Activated naive CD4-positive, alpha-beta T cell treated with anti-CD3 and anti-CD28 coated beads, Interleukin-2, amount 10 ng/mL, durations not matched to agents 7 days and 5 days (primary cell): ENCODE measurements at regions not wholly inside any gene's neighbourhood (a gene's known extent, or its start where the extent isn't known, plus 50 kb on each side); places are given as distances from the start of the nearest gene placed in this dataset.

Experiments used
- CTCF ChIA-PET: fragments of 350-600 bp; sonication (Branson Sonifier 250); formaldehyde crosslinking; loops from one replicate; lab custom pipeline; 2021; ENCODE audit warnings: antibody characterized with exemption; lab: Charles Lee
- DNase-seq: peaks from one replicate; pipeline ENCODE4 v3.0.0-alpha.2; 2020
- H3K27ac Mint-ChIP-seq: one replicate; pipeline ENCODE4 v1.8.0; 2021; ENCODE audit warnings: mild to moderate bottlenecking, moderate library complexity, mixed read lengths
- H3K27me3 Mint-ChIP-seq: one replicate; pipeline ENCODE4 v1.8.0; 2021; ENCODE audit warnings: mild to moderate bottlenecking, mixed read lengths
- H3K36me3 Mint-ChIP-seq: one replicate; pipeline ENCODE4 v1.8.0; 2021; ENCODE audit warnings: mixed read lengths
- H3K4me1 Mint-ChIP-seq: one replicate; pipeline ENCODE4 v1.8.0; 2021; ENCODE audit warnings: mixed read lengths
- H3K4me3 Mint-ChIP-seq: one replicate; pipeline ENCODE4 v1.8.0; 2021; ENCODE audit warnings: mild to moderate bottlenecking, moderate library complexity, mixed read lengths
- H3K9me3 Mint-ChIP-seq: one replicate; pipeline ENCODE4 v1.8.0; 2021; ENCODE audit warnings: mixed read lengths

DNA sequence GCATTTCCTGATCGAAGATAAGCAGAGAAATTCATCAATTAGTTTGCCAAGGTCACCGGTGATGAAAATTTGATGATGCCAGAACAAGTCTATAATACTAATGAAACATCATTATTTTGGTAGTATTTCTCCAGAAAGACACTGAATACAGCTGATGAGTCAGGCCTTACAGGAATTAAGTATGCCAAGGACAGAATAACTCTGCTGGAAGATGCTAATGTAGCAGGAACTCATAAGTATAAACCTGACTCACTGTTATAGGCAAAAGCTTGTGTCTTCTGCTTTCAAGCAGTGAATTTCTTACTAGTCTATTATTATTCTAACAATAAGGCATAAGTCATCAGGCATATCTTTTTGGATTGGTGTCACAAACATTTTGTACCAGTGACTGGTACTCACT is 1825.1 kb upstream of the IGFBP7 start:
- no peak overlapping the region for H3K27ac Mint-ChIP-seq
- no peak overlapping the region for H3K4me3 Mint-ChIP-seq
- CTCF ChIA-PET, result no interaction called here
- H3K9me3 Mint-ChIP-seq, result peaks cover 9% of the 10 kb centered on the region
- H3K27me3 Mint-ChIP-seq, result no peaks in the 10 kb centered on the region
- H3K4me1 Mint-ChIP-seq, result no peaks in the 10 kb centered on the region
- DNase-seq, result no peak
- H3K36me3 Mint-ChIP-seq, result no peaks in the 10 kb centered on the region

DNA sequence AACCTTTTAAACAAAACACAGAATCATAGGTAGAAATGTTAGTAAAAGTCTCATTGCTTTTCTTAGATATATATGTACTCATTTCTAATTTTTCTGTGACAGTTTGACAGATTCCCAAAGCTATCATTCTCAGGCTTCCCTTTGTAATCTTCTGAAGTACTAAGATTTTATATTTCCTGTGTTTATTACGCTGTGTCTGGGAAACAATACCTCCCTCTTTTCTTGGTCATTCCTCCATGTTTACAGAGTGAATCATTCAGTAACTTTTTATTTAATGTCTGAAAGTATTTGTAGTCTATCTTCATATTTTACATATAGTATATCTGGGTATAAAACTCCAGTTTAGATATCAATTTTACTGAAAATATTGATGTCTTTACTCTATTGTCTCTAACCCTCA is 1826.3 kb upstream of the IGFBP7 start:
- Mint-ChIP-seq H3K36me3 (no peaks in the 10 kb centered on the region), H3K27me3 (no peaks in the 10 kb centered on the region)

DNA sequence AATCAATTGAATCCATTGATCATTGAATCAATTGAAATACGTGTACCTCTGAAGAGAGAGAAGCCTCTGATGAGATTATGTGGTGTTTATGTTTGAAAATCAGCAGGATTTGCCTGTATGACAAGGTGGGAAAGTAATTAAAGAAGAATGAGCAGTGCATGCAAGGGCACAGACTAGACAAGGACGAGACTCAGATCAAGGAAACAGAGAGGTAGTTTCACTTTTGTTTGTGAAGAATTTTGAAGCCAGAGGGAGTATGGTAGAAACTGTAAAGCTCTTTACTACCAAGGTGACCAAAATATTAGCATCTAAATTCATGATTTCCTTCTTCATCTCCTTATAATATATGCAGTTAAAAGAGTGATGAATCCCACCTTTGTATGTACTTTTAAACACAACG is 1830.0 kb upstream of the IGFBP7 start:
- H3K36me3 Mint-ChIP-seq, result no peaks in the 10 kb centered on the region
- CTCF ChIA-PET, result no interaction called here
- H3K4me1 Mint-ChIP-seq, result no peaks in the 10 kb centered on the region
- no peak overlapping the region for H3K4me3 Mint-ChIP-seq
- no peaks in the 10 kb centered on the region for H3K27me3 Mint-ChIP-seq
- no peak overlapping the region for H3K27ac Mint-ChIP-seq
- H3K9me3 Mint-ChIP-seq, result peaks cover 10% of the 10 kb centered on the region
- DNase-seq, result no peak

More for the DNA sequence above, 1826.3 kb upstream of the IGFBP7 start:
- Mint-ChIP-seq H3K9me3 (peaks cover 7% of the 10 kb centered on the region), H3K4me3 (no peak overlapping the region), H3K27ac (no peak overlapping the region), H3K4me1 (no peaks in the 10 kb centered on the region)
- no peak for DNase-seq
- CTCF ChIA-PET, result no interaction called here

GRCh38 chr4:58941286-58941685 is 1831.1 kb upstream of the IGFBP7 start:
- Mint-ChIP-seq H3K27me3 (no peaks in the 10 kb centered on the region), H3K4me1 (no peaks in the 10 kb centered on the region), H3K4me3 (no peak overlapping the region), H3K27ac (no peak overlapping the region), H3K36me3 (no peaks in the 10 kb centered on the region), H3K9me3 (peaks cover 12% of the 10 kb centered on the region)
- no peak for DNase-seq
- CTCF ChIA-PET, result no interaction called here

GRCh38 chr4:58953575-58953974 is 1843.4 kb upstream of the IGFBP7 start:
- Mint-ChIP-seq H3K4me1 (no peaks in the 10 kb centered on the region), H3K27ac (no peak overlapping the region), H3K27me3 (no peaks in the 10 kb centered on the region), H3K36me3 (no peaks in the 10 kb centered on the region), H3K9me3 (peaks cover 5% of the 10 kb centered on the region), H3K4me3 (no peak overlapping the region)
- CTCF ChIA-PET, result no interaction called here
- no peak for DNase-seq

DNA sequence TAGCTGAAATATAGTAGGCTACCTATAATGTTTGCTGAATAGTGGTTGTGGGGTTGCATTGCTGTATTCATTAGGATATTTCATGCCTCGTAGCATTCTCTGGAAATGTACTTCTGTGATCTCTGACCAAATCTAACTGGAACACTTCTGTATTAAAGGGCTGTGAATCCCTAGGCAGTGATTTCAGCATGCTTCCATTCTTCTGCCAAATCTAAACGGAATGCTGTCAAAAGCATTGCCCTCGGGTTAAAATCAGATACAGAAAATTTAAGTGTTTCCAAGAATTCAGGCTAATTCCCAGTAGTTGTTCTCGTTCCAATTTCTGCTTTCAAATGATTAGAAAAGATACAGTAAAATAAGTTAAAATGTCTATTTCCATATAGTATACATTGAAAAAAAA is 1847.5 kb upstream of the IGFBP7 start:
- Mint-ChIP-seq H3K9me3 (peaks cover 3% of the 10 kb centered on the region), H3K27ac (no peak overlapping the region), H3K27me3 (no peaks in the 10 kb centered on the region), H3K4me3 (no peak overlapping the region), H3K36me3 (no peaks in the 10 kb centered on the region), H3K4me1 (no peaks in the 10 kb centered on the region)
- no peak for DNase-seq
- CTCF ChIA-PET, result no interaction called here

- CTCF ChIA-PET, result no interaction called here
- no peak for DNase-seq
- no peaks in the 10 kb centered on the region for H3K36me3 Mint-ChIP-seq
- H3K27ac Mint-ChIP-seq, result no peak overlapping the region
- H3K4me3 Mint-ChIP-seq, result no peak overlapping the region
- H3K27me3 Mint-ChIP-seq, result no peaks in the 10 kb centered on the region
- no peaks in the 10 kb centered on the region for H3K4me1 Mint-ChIP-seq
- peaks cover 3% of the 10 kb centered on the region for H3K9me3 Mint-ChIP-seq
Measured at GRCh38 chr4:58961283-58961682, 1851.1 kb upstream of the IGFBP7 start.

DNA sequence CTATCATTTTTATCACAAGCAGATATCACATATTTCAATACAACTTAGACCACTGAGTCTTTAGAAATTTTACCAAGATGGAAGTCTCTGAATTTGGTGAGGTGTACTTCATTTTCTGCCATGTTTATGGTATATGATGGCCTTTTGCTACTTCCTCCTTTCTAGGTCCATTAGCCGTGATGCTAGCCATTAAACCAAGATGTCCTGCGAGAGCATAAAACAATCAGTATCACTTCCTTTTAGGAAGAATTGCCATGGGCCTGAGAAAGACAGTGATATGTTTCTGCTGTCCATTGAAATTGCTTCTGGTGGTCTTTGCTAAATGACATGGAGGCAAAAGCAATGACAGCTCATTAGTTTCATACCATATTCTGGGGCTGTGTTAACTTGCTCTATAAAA is 1851.7 kb upstream of the IGFBP7 start:
- Mint-ChIP-seq H3K27ac (no peak overlapping the region), H3K27me3 (no peaks in the 10 kb centered on the region), H3K4me1 (no peaks in the 10 kb centered on the region), H3K36me3 (no peaks in the 10 kb centered on the region), H3K4me3 (no peak overlapping the region), H3K9me3 (peaks cover 3% of the 10 kb centered on the region)
- CTCF ChIA-PET, result no interaction called here
- no peak for DNase-seq

DNA sequence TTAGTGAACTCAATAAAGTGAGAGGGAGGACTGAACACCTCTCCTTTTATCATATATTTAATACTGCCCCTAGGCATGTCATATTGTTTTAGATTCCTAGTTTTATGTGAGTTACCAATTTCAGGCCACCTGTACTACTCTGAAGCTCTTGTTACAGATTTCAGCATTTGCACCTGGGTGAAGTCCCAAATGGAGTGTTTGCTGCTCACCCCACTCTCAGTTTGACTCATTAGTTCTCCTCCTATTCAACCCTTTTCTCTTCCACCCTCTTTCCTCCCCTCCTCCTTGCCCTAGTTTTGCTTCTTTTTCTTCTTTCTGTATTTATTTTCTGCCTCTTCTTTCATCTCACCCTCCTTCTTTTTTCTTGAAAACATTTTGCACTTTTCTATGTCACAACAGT is 1852.2 kb upstream of the IGFBP7 start:
- H3K9me3 Mint-ChIP-seq, result peaks cover 3% of the 10 kb centered on the region
- CTCF ChIA-PET, result no interaction called here
- DNase-seq, result no peak
- no peak overlapping the region for H3K27ac Mint-ChIP-seq
- H3K36me3 Mint-ChIP-seq, result no peaks in the 10 kb centered on the region
- no peak overlapping the region for H3K4me3 Mint-ChIP-seq
- H3K4me1 Mint-ChIP-seq, result no peaks in the 10 kb centered on the region
- no peaks in the 10 kb centered on the region for H3K27me3 Mint-ChIP-seq

DNA sequence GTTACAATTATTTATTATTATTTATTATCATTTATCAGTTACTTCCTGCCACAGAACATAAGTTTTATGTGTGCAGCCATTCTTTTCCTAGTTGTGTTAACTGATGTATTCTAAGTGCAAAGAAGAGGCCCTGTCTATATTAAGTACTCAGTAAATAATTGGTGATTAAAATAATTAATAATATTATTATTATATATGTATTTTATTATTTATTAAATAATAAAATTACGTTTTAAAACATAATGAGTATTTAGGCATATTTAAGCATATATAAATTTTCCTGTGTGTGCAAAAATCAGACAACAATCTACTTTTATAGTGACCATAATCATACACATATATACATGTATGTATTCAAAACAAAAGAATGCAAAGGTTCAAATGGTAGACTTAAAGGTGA is 1871.6 kb upstream of the IGFBP7 start:
- Mint-ChIP-seq H3K27ac (no peak overlapping the region), H3K9me3 (peaks cover 2% of the 10 kb centered on the region)
- CTCF ChIA-PET, result no interaction called here

DNA sequence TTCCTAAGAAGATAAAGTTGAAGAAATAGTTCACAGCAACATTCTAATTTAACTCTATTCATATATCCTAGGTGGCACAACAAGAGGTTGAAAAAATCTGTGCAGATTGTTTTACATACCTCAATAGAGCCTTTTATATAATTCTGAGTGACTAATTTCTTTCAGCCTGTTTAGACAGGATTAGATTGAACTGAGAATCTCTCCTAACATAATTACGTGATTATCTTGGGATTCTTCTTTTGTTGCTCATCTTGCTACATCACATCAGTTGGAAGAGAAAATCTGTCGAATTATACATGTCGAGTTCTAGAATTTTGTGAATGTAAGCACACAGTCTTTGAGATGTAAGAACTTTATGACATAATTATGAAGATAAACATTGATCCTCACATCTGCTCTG is 1873.7 kb upstream of the IGFBP7 start:
- Mint-ChIP-seq H3K27me3 (no peaks in the 10 kb centered on the region), H3K27ac (no peak overlapping the region), H3K36me3 (no peaks in the 10 kb centered on the region), H3K9me3 (peaks cover 2% of the 10 kb centered on the region), H3K4me1 (no peaks in the 10 kb centered on the region), H3K4me3 (no peak overlapping the region)
- CTCF ChIA-PET, result no interaction called here
- no peak for DNase-seq

More for the DNA sequence above, 1871.6 kb upstream of the IGFBP7 start:
- no peak for DNase-seq
- Mint-ChIP-seq H3K36me3 (no peaks in the 10 kb centered on the region), H3K4me3 (no peak overlapping the region), H3K27me3 (no peaks in the 10 kb centered on the region), H3K4me1 (no peaks in the 10 kb centered on the region)

GRCh38 chr4:59002148-59002547 is 1892.0 kb upstream of the IGFBP7 start:
- CTCF ChIA-PET, result no interaction called here
- no peaks in the 10 kb centered on the region for H3K27me3 Mint-ChIP-seq
- no peaks in the 10 kb centered on the region for H3K36me3 Mint-ChIP-seq

DNA sequence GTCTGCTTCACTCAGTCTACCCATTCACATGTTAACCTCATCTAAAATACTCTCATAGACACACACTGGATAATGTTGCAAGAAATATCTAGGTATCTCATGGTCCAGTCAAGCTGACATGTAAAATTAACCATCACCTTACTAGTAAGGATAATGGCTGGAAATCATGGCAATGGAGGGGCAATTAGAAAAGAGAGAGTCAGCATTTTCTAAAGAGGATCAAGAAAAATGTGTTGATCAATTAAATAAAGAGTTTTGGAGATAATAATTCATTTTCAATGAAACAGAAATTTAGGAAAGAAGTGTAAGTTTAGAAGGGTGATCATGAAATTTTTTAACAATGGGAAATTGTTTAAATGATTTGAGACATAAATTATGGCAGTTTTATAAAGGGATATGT is 1914.1 kb upstream of the IGFBP7 start:
- Mint-ChIP-seq H3K36me3 (no peaks in the 10 kb centered on the region), H3K27me3 (no peaks in the 10 kb centered on the region), H3K27ac (no peak overlapping the region), H3K4me1 (no peaks in the 10 kb centered on the region), H3K4me3 (no peak overlapping the region), H3K9me3 (peaks cover 14% of the 10 kb centered on the region)
- CTCF ChIA-PET, result no interaction called here
- DNase-seq, result no peak

More at GRCh38 chr4:59002148-59002547, 1892.0 kb upstream of the IGFBP7 start:
- Mint-ChIP-seq H3K4me3 (no peak overlapping the region), H3K4me1 (no peaks in the 10 kb centered on the region), H3K27ac (no peak overlapping the region), H3K9me3 (peaks cover 12% of the 10 kb centered on the region)
- DNase-seq, result no peak

DNA sequence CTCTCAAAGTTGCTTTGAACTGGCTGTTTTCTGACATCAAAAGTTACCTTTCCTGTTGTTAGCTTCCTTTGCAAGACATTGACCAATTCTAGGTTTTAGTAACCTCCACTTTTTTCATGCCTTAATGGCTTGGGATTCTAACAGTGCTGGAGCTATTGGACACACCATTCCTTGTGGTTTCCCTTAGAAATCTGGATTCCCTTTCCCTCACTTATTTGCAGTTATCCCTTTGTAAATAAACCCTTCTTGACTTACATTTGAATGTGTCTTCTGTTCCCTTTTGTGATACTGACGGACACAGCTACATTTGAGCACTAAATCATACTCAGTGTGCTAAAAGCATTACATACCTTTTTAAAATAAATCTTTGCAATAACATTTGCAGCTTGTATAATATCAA is 1927.6 kb upstream of the IGFBP7 start:
- CTCF ChIA-PET, result no interaction called here
- no peak overlapping the region for H3K4me3 Mint-ChIP-seq
- DNase-seq, result no peak
- no peaks in the 10 kb centered on the region for H3K36me3 Mint-ChIP-seq
- H3K27ac Mint-ChIP-seq, result no peak overlapping the region
- no peaks in the 10 kb centered on the region for H3K27me3 Mint-ChIP-seq
- H3K4me1 Mint-ChIP-seq, result no peaks in the 10 kb centered on the region
- peaks cover 5% of the 10 kb centered on the region for H3K9me3 Mint-ChIP-seq

GRCh38 chr4:59039046-59039445 is 1928.9 kb upstream of the IGFBP7 start:
- no peaks in the 10 kb centered on the region for H3K36me3 Mint-ChIP-seq
- H3K4me3 Mint-ChIP-seq, result no peak overlapping the region
- CTCF ChIA-PET, result no interaction called here
- H3K27ac Mint-ChIP-seq, result no peak overlapping the region
- no peaks in the 10 kb centered on the region for H3K4me1 Mint-ChIP-seq
- no peak for DNase-seq
- H3K27me3 Mint-ChIP-seq, result no peaks in the 10 kb centered on the region
- H3K9me3 Mint-ChIP-seq, result peaks cover 2% of the 10 kb centered on the region

DNA sequence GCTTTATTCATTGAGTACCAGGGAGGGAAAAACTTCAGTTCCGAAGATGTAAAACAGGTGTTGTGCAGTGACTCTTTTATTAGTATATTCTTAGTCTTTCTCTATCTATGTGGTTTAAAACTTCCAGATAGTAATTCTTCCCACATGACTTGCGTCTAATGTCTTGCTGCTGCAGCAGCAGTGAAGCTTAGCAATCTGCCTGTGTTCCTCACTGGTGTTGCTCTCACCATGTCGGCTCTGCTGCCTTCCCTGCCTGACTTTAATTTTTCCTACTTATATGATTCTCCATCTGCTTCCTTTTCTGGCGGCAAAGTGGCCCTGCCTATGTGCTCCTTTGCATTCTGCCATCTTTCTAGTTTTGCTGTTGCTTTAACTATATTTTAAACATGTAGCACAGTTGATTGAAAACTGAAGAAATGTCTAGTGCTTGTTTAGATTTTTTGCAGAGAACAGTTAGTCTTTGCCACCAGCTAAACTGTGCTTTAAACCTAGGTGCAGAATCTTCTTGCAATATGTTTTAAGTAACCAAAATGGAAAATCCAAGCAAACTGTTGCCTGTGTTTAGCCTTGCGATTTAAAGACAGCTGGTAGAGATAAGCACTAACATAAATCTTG is 1934.2 kb upstream of the IGFBP7 start:
- no peaks in the 10 kb centered on the region for H3K4me1 Mint-ChIP-seq

More for the DNA sequence above, 1934.2 kb upstream of the IGFBP7 start:
- Mint-ChIP-seq H3K27me3 (no peaks in the 10 kb centered on the region), H3K27ac (no peak overlapping the region), H3K4me3 (no peak overlapping the region), H3K9me3 (peaks cover 2% of the 10 kb centered on the region), H3K36me3 (no peaks in the 10 kb centered on the region)
- CTCF ChIA-PET, result no interaction called here
- DNase-seq, result no peak
